ENCODE measurements at regions not wholly inside any gene's neighbourhood (a gene's known extent, or its start where the extent isn't known, plus 50 kb on each side); places are given as distances from the start of the nearest gene placed in this dataset.

DNA sequence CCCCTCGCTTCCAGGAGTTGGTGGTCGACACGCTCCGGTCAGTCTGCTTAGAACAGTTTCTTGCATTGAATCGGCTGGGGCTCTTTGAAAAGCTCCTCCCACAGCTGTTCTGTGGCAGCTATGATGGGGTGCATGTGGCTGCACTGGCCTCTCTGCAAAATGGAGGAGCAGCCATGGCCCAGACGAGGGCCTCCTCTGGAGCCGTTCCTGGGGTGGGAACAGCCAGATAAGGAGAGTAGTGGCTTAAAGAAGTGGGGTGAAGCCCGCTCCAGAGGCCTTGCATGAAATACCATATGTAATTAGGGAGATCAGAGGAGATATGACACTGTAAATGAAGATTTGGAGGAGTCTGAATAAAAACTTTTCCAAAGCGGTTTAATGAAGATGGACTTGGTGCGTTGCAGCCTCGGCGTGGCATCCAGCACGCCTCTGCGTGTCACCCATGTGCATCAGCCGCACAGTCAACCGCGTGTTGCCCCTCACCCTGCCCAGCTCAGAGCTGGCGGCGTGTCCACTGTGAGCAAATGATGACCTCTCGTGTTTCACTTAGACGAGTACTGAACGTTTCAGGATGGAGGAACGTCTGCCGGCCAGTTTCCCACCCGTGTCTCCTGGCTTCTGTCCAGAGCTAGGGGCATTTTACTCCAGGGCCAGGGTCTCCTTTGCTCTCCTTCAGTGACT lies 199.2 kb downstream of the TEX29 start:
- no peak for FAIRE-seq

DNA sequence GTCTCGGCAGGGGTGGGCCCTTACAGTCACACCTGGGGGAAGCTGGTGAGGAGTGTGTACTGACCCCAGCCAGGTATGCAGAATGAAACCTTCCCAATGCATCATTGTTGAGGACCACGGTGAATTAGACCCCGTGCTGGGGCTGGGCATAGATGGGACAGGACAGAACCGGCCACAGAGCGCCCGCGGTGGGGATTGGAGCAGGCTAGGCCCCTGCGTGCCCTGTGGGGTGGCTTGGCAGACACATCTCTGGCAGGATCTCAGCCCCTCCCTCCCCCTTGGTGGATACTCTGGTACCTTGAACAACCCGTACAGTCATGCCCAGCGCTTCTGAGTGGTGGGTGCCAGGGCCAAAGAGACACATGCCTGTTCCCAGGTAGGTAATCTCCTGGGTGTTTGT lies 200.6 kb downstream of the TEX29 start:
- FAIRE-seq, result no peak

DNA sequence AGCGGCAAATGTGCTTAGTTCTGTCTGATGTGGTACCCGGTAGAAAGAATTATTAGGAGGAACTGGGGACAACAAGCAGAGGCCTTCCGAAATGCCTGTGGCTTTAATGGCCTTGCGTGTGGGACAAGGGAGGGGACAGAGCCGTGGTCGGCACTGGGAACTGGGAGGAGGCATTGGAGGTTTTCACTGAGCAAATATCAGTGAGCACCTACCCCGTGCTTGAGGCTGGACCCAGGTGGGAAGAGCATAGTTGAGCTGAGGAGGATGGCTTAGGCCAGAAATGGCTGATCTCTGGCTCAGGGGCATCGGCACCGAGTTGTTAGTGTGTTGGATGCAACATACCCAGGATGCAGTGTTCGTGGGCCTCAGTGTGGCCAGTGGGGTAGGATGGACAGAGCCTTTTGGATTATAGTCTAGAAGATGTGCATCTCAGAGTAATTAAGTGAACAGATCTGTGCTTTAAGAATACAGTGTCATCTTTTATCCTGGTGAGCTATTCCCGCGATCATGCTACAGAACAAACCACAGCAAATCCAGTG lies 201.3 kb downstream of the TEX29 start:
- no peak for FAIRE-seq

DNA sequence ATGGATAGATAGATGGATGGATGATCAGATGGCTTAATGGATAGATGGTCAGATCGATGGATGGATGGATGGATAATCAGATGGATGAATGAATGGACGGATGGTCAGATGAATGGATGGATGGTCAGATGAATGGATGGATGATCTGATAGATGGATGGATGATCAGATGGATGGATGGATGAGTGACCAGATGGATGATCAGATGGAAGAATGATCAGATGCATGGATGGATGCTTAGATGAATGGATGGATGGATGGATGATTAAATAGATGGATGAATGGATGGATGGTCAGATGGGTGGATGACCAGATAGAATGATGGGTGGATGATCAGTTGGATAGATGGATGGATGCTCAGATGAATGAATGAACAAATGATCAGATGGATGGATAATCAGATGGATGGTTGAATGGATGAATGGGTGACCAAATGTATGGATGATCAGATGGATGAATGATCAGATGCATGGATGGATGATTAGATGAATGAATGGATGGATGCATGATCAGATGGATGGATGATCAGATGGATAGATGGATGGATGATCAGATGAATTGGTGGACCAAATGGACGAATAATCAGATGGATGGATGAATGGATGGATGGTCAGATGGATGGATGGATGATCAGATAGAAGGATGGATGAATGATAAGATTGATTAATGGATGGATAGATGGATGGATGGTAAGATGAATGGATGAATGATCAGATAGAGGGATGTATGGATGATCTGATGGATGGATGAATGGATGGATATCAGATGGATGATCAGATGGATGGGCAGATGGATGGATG lies 205.1 kb downstream of the TEX29 start:
- FAIRE-seq, result no peak

DNA sequence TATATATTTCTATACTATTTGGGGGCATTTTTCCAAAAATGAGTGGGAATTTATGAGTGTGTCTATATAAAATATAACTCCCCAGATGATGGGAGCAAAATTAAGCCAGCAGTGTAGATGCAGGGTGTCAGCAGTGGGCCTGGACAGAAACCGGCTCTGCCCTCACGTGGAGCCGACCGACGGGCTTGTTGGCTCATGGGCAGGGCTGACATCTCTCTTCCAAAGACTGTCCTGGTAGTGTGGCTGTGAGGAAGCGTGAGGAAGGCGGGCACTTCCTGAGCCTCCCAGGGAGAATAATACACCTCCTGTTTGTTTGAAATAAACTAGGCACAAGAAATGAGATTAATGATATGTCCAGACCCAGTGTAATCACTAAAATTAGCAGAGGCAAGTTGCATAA lies 206.5 kb downstream of the TEX29 start:
- no peak for FAIRE-seq

DNA sequence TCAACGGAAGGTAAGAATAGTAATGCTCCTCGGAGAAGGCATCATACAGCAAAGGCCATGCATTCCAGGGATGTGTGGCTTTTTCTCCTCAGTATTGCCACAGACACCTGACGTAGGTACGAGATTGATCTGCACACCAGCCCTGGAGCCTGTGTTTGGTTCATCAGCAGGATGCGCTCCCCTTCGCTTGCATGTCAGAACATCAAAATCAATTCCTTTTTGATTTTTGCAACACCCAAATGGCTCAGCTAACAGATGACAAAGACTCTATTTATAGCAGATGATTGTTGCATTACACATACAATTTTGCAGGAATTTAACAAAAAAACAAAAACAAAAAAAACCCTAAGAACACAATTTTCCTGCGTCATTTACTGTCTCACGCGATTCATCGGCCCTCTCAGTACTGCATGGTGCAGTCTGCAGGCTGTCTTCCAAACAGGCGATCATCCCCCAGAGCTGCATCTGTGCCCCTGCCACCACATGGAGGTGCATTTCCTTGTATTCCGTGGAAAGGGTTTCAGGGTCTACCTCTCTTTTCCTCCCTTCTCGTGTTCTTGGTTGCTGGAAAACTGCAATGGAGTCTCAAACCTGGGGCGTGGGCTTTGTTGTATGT lies 207.3 kb downstream of the TEX29 start:
- no peak for FAIRE-seq

DNA sequence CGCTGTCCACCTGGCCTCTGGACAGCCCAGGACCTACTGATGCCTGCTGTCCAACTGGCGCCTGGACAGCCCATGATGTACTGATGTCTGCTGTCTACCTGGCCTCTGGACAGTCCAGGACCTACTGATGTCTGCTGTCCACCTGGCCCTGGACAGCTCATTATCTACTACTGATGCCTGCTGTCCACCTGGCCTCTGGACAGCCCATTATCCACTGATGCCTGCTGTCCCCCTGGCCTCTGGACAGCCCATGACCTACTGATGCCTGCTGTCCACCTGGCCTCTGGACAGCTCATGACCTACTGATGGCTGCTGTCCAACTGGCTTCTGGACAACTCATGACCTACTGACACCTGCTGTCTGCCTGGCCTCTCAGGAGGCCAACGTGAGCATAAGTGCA lies 208.1 kb downstream of the TEX29 start:
- no peak for FAIRE-seq

DNA sequence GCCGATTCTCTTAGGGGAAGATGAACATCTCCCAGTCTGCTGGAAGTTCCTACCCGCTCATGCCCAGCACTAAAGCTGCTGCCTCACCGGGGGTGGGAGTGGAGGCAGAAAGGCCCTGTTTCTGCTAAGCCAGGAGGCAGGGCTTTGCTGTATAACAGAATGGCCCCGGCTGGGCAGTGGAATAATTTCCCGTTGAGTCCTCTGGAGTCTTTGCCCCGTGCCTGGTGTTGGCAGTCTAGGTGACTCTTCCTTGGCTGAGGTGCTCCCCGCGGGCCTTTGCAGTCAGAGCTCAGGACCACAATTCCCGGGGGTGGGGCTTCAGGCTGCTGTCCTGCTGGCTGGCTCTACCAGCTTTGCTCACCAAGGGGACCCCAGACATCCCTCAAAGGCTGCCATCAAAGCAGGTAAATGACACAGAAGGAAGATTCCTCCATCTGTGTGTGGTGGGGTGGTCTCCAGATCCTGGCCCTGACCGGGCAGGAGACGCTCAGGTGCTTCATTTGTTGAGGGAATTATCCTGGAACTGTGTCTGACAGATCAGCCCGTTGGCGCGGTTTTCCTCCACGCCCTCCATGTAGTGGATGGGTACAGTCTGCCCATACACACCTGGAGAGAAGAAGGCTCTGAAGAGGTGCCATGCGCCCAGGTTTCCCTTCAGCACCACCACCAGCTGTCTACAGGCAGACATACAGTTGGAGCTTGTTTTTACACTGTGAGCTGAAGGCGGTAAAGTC lies 209.9 kb downstream of the TEX29 start:
- no peak for FAIRE-seq

DNA sequence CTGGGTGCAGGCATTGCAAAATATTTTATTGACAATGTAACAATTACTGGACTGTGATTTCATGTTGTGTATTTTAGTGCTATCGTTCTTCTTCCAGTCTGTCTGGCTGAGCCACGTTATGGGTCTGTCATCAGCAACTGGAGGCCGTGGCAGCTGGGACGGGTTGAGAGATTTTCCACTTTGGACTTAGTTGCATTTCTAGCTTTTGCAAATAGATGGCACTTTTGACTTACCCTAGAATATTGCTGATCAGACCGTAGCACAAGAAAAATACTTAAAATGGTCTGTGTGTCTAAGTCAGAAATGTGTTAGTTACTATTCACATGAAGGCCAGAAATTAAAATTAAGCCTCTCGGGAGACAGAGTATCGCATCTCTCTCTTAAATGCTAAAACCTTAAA lies 211.1 kb downstream of the TEX29 start:
- no peak for FAIRE-seq

DNA sequence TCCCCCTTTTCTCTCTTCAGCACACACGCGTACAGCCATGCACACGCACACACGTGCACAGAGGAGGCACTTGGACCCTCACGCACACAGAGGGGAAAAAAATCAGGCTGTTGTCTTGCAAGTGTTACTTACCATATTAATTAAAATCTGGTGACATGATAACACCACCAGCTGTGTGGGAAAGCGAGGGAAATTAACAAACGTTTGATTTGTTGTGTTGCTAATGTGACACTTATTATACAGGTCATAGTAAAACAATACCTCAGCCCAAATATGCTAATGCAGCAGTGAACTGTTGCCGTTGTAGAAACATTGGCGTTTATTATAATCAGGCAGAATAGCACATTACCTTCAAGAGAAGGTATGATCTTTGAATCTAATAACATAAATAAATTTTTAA lies 211.7 kb downstream of the TEX29 start:
- FAIRE-seq, result no peak

DNA sequence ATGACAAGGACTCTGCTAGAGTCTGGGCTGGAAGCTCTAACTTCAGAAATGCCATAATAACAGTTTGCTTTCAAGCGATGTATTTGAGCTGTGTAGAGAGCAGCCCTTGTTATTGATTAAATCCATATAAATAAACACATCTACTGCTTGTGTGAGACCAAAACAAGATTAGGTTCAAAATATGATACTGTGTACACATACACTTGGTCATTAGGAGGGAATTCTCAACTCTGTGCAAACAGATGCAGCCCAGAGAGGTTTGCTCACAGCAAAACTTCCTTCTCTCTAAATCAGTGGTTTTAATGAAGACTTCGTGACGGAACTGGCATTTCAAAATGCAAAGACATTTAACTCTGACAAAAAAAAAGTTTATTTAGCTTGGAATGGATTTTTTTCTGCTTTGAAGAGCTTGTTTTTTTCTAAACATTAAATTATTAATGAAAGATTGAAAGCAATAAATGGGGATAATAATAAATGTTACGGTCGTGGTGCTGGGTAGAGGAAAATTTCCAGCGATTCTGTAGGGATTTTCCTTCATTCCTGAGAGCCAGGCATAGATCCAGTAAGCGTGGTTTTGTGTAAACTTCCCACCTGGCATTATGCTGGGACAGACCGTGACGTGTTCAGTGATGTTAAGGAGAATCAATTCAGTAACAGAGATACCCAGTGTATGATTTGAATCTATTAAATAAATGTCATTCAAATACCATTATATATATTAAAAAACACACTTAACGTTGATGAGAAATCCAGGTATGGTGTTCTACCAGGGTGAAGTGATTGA lies 213.7 kb downstream of the TEX29 start:
- no peak for FAIRE-seq

DNA sequence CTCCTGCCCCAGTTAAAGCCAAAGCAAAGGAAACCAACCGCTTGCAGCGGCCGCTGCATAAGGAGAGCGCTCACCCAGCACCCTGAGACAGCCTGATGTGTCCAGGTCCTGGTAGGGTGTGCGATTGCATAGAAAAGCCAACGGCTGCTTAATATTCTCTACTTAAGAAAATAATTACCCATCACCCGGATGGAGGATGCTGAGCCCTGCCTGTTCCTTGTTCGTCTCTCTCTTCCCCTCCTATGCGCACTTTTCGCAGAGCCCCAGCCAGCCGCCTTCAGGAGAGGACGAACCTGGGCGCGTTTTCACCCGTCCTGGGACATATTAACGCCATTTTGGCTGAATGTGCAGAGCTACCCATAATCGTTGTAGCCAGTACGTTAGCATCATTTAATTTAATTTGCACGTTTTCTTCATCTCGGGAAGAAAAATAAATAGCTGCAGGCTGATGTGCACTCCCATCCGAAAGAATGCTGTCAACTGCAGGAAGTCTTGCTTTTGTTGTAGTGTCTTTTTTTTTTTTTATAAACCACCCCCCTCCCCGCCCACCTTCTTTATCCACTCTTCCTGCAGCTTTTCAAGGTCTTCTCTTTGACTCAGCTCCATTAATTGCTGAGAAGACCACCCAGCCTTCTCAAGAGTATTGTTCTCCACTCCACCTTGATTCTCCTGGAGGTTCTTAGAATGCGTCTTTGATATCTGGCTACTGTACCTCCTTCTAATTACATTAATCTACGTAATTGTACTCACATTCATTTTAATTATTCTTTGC lies 214.5 kb downstream of the TEX29 start:
- no peak for FAIRE-seq

DNA sequence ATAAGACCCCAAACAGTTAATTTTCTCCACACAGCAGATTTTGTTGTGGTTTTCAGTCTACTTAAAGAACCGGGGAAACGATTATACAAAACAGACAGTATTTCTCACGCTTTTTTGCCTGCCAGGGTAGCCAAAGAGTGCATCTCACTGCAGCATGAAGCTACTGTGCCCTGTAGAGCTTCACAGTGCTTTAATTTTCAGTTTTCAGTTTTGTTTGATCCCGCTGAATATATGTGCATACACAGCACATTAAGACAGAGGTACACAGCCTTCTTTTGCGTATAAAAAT lies 215.0 kb downstream of the TEX29 start:
- FAIRE-seq, result no peak

DNA sequence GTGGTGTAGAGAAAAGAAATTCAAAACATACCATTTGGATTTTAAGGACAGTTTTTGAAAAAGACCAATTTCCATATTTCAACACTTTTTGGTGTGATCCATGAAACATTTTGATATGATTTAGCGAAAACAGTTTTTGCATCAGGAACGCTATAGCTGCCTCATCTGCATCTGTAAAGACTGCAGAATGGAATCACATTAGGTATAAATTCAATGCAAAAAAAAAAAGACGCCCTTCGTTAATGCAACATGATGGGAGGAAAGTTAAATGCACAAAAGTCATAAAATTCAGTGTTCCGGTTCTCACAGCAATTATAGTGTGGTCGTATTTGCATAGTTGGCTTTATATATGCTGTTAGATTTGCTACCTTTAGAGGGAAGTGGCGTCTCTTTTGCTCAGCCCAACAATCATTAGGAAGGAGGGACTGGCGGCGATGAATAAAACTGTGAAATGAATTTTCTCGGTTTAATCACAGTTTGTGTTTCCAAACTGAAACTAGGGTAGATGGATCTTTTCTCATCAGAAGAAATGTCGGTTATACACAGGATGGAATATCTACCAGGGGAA lies 215.7 kb downstream of the TEX29 start:
- no peak for FAIRE-seq

DNA sequence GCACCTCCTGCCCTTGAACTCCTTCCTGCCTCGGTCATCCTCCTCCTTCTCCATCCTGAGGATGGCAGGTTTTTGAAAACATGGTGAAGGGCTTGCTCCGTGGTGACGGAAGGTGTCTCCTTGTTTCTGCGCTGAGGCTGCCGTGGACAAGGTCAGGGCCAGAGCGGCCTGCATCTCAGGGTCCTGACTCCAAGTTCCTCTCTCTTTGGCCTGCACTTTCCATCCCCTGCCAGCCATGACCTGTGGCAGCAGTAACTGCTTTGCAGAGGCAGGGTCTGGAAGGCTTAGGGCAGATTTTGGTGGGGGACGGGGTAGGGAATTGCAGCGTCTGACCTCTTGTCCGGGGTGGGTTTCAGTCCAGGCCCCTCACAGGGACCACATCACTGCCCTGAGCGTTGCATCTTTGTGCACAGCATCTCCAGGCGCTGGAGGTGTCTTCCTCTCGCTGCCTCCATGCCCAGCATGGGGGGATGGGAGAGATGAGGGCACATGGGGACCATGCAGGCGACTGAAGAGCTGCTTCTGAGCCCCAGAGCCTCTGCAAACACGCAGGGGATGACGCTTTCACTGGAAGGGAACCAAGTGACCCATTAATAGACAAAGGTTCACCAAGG lies 216.8 kb downstream of the TEX29 start:
- no peak for FAIRE-seq

DNA sequence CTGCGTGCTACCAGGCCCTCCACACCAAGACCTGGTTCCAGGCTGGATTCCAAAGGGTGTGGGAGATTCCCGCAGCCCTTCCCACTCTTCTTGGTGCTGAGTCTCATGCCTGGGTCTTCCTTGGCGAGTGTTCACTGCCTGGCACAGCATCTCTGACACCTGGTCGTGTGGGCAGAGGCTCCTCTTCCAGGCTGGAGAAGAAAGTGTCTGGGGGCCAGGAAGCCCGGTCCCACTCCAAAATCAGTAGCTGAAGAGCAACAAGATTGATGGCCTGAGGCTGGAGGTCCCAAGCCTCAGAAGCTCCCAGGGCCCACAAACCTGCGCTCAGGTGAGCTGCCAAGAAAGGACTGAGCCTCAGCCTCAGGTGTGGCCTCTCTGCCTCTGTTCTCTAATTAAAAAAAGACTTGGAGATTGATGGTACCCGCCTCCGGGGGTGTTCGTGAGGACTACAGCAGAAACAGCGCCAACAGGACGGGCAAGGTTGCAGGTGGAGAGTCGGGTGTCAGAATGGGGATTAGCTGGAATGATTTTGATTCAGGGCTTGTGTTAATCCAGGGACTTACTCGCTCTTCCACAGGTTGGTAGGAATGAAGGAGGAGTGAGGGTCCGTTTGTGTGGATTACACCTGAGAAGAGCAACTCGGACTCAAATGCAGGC lies 217.5 kb downstream of the TEX29 start:
- FAIRE-seq, result no peak

DNA sequence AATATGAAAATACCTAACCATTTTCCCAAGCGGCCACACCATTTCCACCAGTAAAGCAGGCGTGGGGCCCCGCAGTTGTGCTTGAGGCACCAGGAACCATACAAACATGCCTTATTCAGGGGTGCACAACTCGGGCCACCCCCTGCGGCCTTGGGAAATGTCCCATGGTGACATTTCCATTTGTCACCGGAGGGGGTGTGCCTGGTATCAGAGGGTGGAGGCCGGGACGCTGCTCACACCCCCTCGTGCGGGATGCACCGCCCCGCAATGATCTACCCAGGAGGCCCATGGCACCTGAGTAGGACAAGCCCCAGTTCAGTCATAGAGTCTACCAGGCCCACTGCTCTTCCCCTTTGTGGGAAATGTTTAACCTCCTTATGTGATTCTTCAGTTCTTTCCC lies 218.8 kb downstream of the TEX29 start:
- no peak for FAIRE-seq

DNA sequence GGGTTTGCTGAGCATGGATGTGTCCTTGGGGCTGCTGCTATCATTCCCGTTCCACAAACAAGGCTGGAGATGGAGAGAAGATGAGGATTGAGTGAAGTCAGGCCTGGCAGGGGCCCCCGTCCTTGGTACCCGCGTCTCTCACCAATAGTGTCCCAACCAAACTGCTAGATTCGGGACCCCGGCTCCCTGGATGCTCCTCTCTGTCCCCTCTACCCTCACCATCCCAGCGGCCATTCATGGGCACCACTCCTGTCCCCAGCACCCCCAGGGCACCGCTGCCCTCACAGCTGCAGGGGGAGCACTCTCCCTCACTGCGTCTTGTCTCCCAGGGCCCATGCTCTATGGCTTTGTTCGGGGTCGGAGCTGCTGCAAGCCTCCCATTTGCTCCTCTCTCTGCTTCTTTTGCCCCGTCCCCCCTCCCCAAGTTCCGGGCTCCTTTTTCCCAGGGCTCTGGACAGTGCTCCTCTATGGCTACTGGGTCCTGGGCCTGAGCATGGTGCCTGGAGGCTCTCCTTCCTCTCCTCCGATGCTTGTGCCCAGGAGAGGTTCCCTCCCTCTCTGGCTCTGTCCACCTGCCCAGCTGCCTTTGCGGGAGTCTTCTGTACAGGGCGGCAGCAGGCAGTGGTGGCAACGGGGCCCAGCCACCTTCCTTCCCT lies 219.5 kb downstream of the TEX29 start:
- no peak for FAIRE-seq

DNA sequence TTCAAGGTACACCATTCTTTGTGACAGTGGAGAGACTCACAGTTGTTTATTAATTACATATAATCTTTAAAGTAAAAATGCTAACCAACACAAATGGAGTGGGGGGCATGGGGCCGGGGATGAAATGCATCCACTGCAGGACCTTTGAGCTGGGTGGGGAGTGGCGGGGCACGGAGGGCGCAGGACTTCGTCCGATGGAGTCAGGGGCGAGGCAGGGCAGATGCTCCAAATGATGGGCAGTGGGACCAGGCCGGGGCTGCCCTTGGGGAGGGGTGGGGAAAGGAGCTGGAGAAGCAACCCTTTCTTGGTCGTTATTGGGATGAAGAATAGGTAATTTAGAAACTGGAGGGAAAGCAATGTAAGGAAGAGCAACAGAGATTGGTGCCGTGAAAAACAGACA lies 220.0 kb downstream of the TEX29 start:
- FAIRE-seq, result no peak

DNA sequence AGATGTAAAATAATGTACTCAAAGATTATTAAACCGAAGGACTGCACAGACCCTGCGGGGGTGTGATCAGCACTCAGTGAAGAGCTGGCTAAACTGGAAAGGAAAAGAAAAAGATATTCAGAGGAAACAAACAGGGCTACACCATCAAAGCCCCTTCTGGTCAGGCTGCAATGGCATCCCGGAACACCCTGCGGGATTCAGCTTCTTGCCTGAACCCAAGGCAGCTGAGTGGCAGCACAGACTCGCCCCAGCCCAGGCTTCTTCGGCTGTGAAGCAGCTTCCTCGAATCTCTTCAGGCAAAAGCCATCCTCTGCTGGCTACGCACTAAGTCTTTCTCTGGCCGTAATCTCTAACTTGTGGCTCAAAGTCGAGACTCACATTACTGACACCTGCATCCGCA lies 220.9 kb downstream of the TEX29 start:
- no peak for FAIRE-seq

Measured in G401.6 (cell line).